Neuron (in vitro differentiated cells): ENCODE measurements at regions not wholly inside any gene's neighbourhood (a gene's known extent, or its start where the extent isn't known, plus 50 kb on each side); places are given as distances from the start of the nearest gene placed in this dataset.

Experiments used
- H2AFZ ChIP-seq: one replicate; pipeline ENCODE4 v1.6.1; 2013; ENCODE audit warnings: low read depth, mild to moderate bottlenecking, inconsistent platforms, low read length, moderate library complexity
- H3K27me3 ChIP-seq: one replicate; pipeline ENCODE4 v1.6.1; 2013; ENCODE audit warnings: low read length; ENCODE audit not compliant: insufficient read depth
- H3K36me3 ChIP-seq: one replicate; pipeline ENCODE4 v1.6.1; 2013; ENCODE audit warnings: low read length; ENCODE audit not compliant: insufficient read depth
- H3K4me1 ChIP-seq: one replicate; pipeline ENCODE4 v1.6.1; 2013; ENCODE audit warnings: low read length; ENCODE audit not compliant: insufficient read depth
- H3K4me3 ChIP-seq: 2 replicates; pipeline ENCODE4 v1.5.1; 2013; ENCODE audit warnings: mild to moderate bottlenecking, low read length, moderate library complexity
- H3K9me3 ChIP-seq: one replicate; pipeline ENCODE4 v1.6.1; 2013; ENCODE audit warnings: low read length

DNA sequence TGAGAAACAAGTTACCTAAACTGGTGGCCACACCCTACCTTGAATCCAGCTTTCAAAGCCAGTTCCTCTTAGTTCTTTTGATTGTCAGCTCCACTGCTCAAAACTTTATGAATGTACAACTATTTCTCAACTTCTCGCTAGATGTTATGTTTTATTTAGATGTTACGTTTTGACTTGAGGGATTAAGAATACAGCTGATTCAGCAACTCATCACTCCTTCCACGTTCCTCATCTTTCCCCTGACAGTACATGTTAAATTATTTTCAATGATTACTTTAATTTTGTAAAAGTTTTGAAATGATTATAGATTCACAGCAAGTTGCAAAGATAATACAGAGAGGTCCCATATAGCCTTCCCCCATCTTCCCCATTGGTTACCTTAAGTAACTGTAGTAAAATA is 553.4 kb downstream of the GALR1 start:
- Histone ChIP-seq H3K4me3 (no peak overlapping the region), H2AFZ (no peak overlapping the region)

GRCh38 chr18:77804382-77804781 is 554.7 kb downstream of the GALR1 start:
- Histone ChIP-seq H3K27me3 (no peaks in the 10 kb centered on the region), H3K4me1 (no peaks in the 10 kb centered on the region), H3K4me3 (no peak overlapping the region)

More for the DNA sequence above, 553.4 kb downstream of the GALR1 start:
- Histone ChIP-seq H3K9me3 (no peaks in the 10 kb centered on the region), H3K4me1 (no peaks in the 10 kb centered on the region), H3K27me3 (no peaks in the 10 kb centered on the region), H3K36me3 (no peaks in the 10 kb centered on the region)

GRCh38 chr18:77807650-77808049 is 558.0 kb downstream of the GALR1 start:
- no peak overlapping the region for H2AFZ ChIP-seq
- H3K27me3 ChIP-seq: no peaks in the 10 kb centered on the region
- H3K36me3 ChIP-seq: no peaks in the 10 kb centered on the region
- no peaks in the 10 kb centered on the region for H3K4me1 ChIP-seq
- no peak overlapping the region for H3K4me3 ChIP-seq
- no peaks in the 10 kb centered on the region for H3K9me3 ChIP-seq

More at GRCh38 chr18:77804382-77804781, 554.7 kb downstream of the GALR1 start:
- H3K9me3 ChIP-seq: no peaks in the 10 kb centered on the region
- H3K36me3 ChIP-seq: no peaks in the 10 kb centered on the region
- no peak overlapping the region for H2AFZ ChIP-seq

GRCh38 chr18:77811503-77811902 is 561.9 kb downstream of the GALR1 start:
- Histone ChIP-seq H2AFZ (no peak overlapping the region), H3K4me1 (no peaks in the 10 kb centered on the region), H3K4me3 (no peak overlapping the region), H3K9me3 (no peaks in the 10 kb centered on the region), H3K27me3 (no peaks in the 10 kb centered on the region), H3K36me3 (no peaks in the 10 kb centered on the region)

- Histone ChIP-seq H2AFZ (no peak overlapping the region), H3K4me3 (no peak overlapping the region), H3K4me1 (no peaks in the 10 kb centered on the region), H3K36me3 (no peaks in the 10 kb centered on the region), H3K27me3 (no peaks in the 10 kb centered on the region), H3K9me3 (no peaks in the 10 kb centered on the region)
Measured at GRCh38 chr18:77815666-77816338, 566.2 kb downstream of the GALR1 start.

DNA sequence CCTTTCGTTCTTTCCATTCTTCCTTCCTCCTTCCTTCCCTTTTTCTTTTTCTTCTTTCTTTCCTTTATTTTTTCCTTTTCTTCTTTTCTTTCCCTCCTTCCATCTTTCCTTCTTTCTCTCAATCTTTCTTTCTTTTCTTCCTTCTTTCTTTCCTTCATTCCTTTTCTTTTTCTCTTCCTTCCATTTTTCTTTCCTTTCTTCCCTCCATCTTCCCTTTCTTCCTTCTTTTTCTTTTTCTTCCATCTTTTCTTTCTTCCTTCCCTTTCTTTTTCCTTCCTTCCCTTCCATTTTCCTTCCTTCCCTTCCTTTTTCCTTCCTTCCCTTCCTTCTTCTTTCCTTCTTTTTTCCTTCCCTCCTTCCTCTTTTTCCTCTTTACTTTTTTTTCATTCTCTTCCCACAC is 568.7 kb downstream of the GALR1 start:
- no peak overlapping the region for H3K4me3 ChIP-seq
- H3K27me3 ChIP-seq: no peaks in the 10 kb centered on the region
- H2AFZ ChIP-seq: no peak overlapping the region
- H3K4me1 ChIP-seq: peaks cover 16% of the 10 kb centered on the region
- no peaks in the 10 kb centered on the region for H3K9me3 ChIP-seq
- no peaks in the 10 kb centered on the region for H3K36me3 ChIP-seq

DNA sequence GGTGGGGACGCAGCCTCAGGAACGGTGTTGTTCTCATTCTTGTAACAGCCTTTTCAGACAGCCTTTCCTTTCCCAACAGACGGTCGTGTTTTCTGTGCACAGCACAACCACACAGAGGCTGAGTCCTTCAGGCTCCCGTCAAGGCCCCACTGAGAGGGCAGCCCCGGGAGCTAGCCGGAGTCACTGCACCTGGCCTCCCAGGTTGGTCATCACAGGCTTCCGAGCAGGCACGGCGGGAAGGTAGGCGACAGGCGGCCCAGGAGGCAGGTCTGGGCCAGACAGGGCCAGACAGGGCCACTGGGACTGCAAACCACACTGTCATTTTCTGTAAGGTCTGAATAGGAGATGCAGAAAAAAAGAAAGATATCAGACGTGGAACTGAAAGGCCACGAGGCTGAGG is 570.8 kb downstream of the GALR1 start:
- Histone ChIP-seq H3K9me3 (no peaks in the 10 kb centered on the region), H3K36me3 (no peaks in the 10 kb centered on the region), H3K4me1 (peaks cover 20% of the 10 kb centered on the region)

DNA sequence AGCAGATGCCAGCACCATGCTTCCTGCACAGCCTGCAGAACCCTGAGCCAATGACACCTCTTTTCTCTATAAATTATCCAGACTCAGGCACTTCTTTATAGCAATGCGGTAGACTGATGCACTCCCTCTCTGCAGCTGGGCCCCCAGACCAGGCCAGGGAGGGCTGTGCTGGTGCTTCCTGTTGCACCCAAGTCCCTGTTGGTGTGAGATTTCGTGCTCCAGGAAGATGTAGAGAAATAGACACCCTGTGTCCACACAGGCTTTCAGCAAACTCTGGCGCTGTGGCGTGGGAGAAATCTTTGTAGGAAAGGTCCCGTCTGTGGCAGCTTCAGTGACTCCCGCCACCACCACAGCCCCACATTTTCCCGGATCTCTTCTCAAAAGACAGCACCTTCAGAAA is 572.2 kb downstream of the GALR1 start:
- Histone ChIP-seq H3K4me1 (peaks cover 25% of the 10 kb centered on the region), H2AFZ (no peak overlapping the region), H3K4me3 (no peak overlapping the region), H3K36me3 (no peaks in the 10 kb centered on the region), H3K9me3 (no peaks in the 10 kb centered on the region), H3K27me3 (no peaks in the 10 kb centered on the region)

More for the DNA sequence above, 570.8 kb downstream of the GALR1 start:
- no peak overlapping the region for H3K4me3 ChIP-seq
- H2AFZ ChIP-seq: no peak overlapping the region
- no peaks in the 10 kb centered on the region for H3K27me3 ChIP-seq

GRCh38 chr18:77822632-77823031 is 573.0 kb downstream of the GALR1 start:
- Histone ChIP-seq H3K9me3 (no peaks in the 10 kb centered on the region), H3K4me1 (peaks cover 25% of the 10 kb centered on the region), H2AFZ (no peak overlapping the region), H3K36me3 (no peaks in the 10 kb centered on the region), H3K27me3 (no peaks in the 10 kb centered on the region), H3K4me3 (no peak overlapping the region)

DNA sequence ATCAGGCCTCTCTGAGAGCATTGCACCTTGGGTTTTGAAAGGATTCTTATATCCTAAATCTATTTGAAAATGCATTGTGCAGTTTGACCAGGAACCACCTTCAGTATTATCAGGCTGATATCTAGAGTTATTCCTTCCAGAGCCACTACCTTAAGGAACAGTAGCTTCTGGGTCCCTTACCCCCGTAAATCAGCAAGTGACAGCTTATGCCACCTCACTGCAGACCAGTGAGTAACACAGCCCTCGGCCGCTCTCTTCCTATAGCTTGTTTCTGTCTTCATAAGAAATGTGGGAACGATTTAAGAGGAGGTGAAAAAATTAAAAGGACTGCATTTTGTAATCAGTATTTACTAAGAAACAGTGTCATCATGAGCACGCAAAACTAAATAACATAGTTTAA is 584.2 kb downstream of the GALR1 start:
- Histone ChIP-seq H3K4me1 (no peaks in the 10 kb centered on the region), H3K27me3 (peaks cover 5% of the 10 kb centered on the region), H3K36me3 (no peaks in the 10 kb centered on the region), H3K4me3 (no peak overlapping the region), H3K9me3 (no peaks in the 10 kb centered on the region), H2AFZ (no peak overlapping the region)

DNA sequence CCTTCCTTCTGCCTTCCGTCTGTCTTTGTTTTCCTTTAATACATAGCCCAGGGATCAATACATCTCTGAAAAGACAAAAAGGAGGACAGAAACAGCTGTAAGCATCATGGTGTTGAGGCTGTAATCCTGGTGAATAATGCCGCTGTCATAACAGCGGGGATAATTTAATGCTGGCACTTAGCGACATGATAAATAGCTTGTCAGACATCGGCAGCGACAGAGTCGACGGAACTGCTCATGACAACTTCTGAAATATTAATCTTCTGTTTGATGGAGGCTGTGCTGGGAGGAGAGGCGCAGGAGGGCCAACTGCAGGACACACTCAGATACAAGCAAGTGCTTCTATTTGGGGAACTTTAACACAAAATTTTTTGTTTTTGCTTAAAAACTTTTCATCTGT is 602.2 kb downstream of the GALR1 start:
- H3K4me3 ChIP-seq: no peak overlapping the region
- no peaks in the 10 kb centered on the region for H3K9me3 ChIP-seq
- H3K27me3 ChIP-seq: peaks cover 5% of the 10 kb centered on the region
- H3K36me3 ChIP-seq: no peaks in the 10 kb centered on the region
- H2AFZ ChIP-seq: no peak overlapping the region
- no peaks in the 10 kb centered on the region for H3K4me1 ChIP-seq

- Histone ChIP-seq H2AFZ (no peak overlapping the region), H3K27me3 (peaks cover 5% of the 10 kb centered on the region), H3K9me3 (no peaks in the 10 kb centered on the region), H3K4me1 (no peaks in the 10 kb centered on the region), H3K4me3 (no peak overlapping the region), H3K36me3 (no peaks in the 10 kb centered on the region)
Measured at GRCh38 chr18:77853859-77854258, 604.2 kb downstream of the GALR1 start.

DNA sequence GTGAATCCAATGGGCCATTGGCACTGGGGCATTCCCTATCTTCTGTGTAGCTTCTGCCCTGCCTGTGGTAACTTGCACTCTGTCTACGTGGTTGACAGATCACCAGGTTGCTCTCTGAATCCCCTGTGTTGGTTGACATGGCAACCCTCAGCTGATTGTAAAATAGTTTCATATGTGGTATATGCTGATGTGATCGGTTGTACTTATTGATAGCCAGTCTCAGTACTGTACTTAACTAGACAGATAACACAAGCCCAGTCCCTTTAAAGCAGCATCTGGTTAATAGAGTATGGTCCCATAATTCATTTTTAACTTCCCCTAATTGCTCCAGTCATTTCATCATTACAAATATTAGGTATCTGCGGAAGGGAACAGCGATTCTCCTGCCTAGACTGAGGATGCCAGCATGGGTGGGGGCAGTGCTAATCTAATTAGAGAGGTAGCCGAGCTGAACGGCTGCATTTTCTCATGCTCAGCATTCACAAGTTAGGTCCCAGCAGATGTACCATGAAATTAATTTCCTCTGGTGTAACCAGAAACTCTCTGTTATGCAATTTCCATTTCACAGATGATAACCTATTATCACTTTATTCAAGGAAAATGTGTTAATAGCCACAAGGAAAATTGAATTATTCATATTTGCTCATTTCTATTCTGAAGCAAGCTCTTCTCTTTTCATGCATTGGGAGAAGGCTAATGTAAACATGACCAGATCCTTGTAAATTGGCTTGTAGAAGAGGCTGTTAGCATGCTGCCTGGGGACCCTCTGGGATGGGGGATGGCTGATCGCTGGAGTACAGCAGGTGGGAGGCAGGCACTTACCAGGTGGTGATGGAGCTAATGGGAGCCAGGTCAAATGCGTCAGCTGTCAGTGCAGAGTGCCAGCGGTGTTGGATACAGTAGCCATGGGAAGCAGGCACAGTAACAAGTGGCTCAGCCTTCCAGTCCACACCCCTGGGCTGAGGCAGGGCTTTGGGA is 608.3 kb downstream of the GALR1 start:
- Histone ChIP-seq H3K9me3 (no peaks in the 10 kb centered on the region), H3K4me1 (no peaks in the 10 kb centered on the region), H3K27me3 (peaks cover 2% of the 10 kb centered on the region), H3K4me3 (no peak overlapping the region), H2AFZ (no peak overlapping the region), H3K36me3 (no peaks in the 10 kb centered on the region)
